GM18517 (cell line): ENCODE measurements at regions not wholly inside any gene's neighbourhood (a gene's known extent, or its start where the extent isn't known, plus 50 kb on each side); places are given as distances from the start of the nearest gene placed in this dataset.
"Not testable (repeated sequence)": the region's sequence is repeated elsewhere in the genome, so short reads cannot be mapped to it uniquely, and the experiment has no call there.

Experiments
- ATAC-seq: cut with Tn5 transposase; IDR thresholded peaks from one replicate; pipeline ENCODE4 v1.9.1; 2021; ENCODE audit warnings: mild to moderate bottlenecking, moderate library complexity; ENCODE audit not compliant: unreplicated experiment

DNA sequence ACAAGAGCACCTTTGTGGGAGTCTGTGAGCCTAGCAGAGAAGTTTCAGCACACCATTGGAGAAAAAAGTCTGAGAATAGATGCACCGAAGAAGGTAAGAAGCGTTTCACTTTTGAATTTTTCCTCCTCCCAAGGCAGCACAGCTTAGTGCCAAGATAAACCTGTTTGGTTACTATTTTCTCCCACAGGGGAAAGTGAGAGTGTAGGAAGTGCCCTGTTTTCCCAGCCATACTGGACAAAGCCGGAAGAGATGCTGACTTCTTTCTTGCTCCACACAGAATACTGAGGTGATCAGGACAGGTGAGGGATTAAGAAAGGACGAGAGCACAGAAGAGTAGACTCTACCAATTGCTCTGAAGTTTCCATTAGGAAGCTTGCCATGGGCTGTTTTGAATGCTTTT, 1011.0 kb upstream of the MIR17HG start:
- no peak for ATAC-seq

DNA sequence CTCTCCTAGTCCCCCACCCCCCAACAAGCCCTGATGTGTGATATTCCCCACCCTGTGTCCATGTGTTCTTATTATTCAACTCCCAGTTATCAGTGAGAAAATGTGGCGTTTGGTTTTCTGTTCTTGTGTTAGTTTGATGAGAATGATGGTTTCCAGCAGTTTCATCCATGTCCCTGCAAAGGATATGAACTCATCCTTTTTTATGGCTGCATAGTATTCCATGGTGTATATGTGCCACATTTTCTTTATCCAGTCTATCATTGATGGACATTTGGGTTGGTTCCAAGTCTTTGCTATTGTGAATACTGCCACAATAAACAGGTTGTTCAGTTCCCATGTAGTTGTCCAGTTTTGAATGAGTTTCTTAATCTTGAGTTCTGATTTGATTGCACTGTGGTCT, 1006.1 kb upstream of the MIR17HG start:
- ATAC-seq: not testable (repeated sequence)

DNA sequence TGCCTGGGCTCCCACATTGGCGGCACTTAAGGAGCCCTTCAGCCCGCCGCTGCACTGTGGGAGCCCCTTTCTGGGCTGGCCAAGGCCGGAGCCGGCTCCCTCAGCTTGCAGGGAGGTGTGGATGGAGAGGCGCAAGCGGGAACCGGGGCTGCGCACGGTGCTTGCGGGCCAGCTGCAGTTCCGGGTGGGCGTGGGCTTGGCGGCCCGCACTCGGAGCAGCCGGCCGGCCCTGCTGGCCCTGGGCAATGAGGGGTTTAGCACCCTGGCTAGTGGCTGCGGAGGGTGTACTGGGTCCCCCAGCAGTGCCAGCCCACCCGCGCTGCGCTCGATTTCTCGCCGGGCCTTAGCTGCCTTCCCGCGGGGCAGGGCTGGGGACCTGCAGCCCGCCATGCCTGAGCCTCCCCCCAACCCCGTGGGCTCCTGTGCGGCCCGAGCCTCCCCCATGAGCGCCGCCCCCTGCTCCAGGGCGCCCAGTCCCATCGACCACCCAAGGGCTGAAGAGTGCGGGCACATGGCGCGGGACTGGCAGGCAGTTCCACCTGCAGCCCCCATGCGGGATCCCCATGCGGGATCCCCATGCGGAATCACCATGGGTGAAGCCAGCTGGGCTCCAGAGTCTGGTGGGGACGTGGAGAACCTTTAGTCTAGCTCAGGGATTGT, 998.9 kb upstream of the MIR17HG start:
- not testable (repeated sequence) for ATAC-seq

DNA sequence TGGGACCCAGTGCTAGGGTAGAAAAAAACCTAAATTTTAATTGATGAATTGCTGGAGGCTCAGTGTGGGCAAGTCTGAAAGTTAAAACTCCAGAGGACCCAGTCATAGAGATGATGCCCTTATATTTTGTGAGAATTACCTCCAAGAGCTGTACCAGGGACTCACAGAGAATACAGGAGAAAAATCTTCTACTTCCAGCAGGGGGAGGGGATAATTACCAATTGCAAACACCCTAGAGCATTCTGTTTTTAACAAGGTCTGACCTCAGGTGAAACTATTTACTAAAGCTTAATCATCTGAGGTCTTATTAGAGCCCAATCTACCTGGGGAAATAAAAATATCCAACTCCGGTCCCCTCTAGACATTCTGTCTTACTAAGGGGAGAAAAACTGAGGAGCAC, 994.7 kb upstream of the MIR17HG start:
- ATAC-seq: no peak

DNA sequence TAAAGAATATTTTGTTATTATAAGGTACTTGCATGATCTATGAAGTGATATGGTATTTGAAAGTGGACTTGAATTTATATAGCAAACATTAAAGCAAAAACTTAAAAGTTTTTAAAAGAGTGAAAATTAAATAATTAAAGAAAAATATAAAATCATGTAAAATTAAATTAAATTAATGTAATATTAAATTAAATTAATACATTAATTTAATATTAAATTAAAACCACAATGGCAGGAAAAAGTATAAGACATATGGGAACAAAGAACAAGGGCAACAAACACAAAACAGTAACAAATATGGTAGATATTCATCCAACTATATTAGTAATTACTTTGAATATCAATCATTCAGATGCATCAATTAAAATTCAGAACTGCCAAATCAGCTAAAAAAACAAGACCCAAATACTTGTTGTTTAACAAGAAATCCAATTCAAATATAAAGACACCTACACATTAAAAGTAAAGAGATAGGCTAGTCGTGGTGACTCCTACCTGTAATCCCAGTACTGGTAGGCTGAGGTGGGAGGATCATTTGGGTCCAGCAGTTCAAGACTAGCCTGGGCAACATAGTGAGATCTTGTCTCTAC, 992.2 kb upstream of the MIR17HG start:
- no peak for ATAC-seq

DNA sequence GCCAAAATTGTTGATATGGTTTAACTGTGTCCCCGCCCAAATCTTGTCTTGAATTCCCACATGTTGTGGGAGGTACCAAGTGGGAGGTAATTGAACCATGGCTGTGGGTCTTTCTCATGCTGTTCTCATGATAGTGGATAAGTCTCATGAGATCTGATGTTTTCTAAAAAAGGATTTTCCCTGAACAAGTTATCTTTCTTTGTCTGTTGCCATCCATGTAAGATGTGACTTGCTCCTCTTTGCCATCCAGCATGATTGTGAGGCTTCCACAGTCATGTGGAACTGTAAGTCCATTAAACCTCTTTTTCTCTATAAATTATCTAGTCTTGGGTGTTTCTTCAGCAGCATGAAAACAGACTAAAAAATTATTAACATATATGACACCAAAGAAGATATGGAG, 986.7 kb upstream of the MIR17HG start:
- ATAC-seq: no peak

DNA sequence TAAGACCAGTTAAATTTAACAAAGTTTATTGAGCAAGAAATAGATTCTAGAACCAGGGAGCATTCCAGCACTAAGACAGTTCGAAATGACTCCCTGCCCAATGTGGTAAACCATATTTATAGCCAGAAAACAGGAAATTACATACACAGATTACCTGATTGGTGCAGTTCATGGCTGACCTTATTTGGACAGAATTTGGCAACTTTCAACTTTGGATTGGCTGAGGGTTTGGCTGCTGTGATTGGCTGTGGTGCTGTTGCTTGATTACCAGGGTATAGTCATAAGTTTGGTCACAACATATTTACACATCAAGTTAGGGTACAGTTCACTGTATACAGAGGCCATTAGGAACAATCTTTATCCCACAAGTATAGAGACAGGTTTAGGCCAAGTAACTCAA, 984.8 kb upstream of the MIR17HG start:
- ATAC-seq: no peak

DNA sequence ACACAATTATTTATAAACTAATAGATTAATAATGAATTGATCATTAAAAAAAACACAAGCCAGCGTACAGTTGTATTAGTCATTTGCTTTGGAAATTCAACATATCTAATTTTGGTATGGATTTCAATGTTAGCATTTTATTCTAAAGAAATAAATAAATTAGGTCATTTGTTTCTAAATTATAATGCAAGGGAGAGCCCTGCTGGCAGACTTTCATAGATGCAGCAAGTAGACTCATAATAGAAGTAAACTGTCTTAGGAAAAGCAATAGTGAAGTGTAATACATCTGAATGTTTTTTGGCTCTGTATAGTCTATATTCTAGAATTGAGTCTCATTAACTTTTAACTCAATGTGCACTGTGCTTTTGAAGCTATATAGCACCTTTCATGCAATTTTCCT, 982.4 kb upstream of the MIR17HG start:
- ATAC-seq: no peak

DNA sequence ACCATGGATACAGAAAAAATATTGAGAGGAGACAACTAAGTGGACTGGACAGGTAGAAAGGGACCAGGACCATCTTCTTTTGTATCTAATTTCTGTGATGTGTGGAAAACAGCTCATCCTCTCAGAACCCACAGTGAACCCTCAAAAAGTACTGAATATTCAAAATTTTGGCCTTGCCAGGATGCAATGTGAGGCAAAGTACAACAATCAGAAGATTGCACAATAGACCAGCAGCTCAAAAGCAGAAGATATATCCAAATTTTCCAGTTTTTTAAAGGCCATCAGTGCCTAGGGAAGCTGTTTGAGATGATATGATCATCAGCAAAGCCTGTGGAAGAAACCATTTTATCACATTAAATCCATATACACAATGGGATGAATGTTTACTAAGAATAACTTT, 973.3 kb upstream of the MIR17HG start:
- no peak for ATAC-seq

DNA sequence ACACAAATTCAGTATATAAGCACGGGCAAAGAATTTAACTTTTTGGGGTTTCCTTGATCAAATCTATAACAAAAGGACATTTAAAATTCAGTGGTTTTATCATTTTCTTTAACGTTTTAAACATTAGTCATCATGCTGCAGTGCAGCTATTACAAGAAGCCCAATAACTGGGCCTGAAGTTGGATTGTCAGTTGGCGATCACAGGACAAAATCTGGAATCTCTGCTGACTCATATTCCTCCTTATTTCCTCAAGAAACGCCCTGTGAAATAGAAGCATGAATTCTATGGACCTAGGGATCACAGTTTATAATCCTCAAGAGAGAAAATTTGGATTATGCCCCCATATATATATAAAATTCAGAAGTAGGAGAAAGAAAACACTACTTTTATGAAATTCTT, 971.6 kb upstream of the MIR17HG start:
- no peak for ATAC-seq

DNA sequence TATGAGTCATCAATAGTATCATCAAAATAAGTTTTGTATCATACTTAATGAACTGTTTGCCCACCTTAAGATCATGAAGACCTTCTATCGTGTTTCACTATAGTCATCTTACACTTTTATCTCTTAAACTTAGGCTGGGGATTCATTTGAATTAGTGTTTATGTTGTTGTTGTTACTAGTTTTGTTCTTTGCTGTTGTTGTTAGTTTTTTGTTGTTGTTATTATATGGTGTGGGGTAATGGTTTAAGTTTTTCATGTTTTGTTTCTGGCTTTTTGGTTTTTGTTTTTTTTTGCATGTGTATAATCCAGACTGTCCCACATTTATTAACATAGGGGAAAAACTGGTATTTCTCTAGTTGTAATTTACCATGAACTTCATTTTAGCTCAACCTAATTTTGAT, 965.1 kb upstream of the MIR17HG start:
- no peak for ATAC-seq

DNA sequence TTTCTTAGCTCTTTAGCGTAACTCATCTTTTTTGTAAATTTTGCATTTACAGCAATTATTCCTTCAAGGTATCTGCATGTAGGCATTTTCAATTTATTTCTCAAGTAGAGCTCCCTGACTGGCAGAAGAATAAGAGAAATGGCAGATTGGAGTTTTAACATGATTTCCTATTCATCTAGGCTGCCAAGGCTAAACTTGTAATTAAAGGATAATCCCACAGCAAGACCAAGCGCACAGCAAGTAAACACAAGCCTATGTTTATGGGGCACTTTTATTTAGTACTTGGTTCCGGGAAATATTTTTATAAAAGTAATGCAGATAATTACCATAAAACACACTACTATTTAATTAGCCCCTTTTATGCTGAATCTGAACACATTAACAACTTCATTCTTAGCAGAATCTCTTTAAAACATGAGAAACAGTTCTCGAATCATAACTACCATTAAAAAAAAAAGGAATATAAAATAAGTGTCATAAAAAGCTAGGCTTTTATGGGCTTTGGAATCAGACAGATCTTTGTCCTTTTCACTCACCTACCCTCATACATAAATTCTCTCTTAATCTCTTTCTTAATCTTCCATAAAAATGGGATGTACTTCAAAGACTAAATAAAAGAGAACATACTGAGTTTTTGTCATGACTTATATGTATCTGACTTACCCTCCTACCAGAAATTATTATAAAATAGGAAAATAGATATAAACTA, 961.6 kb upstream of the MIR17HG start:
- ATAC-seq: no peak

DNA sequence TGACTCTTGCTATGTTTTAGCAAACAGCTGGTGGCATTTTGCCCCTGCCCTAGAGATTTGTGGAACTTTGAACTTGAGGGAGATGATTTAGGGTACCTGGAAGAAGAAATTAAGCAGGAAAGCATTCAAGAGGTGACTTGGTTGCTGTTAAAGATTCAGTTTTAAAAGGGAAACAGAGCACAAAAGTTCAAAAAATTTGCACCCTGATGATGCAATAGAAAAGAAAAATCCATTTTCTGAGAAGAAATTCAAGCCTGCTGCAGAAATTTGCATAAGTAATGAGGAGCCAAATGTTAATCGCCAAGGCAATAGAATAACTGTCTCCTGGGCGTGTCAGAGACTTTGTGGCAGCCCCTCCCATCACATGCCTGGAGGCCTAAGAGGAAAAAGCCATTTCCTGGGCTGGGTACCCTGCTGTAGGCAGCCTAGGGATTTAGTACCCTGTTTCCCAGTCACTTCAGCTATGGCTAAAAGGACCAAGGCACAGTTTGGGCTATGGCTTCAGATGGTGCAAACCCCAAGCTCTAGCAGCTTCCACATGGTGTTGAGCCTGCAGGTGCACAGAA, 958.5 kb upstream of the MIR17HG start:
- ATAC-seq: no peak

DNA sequence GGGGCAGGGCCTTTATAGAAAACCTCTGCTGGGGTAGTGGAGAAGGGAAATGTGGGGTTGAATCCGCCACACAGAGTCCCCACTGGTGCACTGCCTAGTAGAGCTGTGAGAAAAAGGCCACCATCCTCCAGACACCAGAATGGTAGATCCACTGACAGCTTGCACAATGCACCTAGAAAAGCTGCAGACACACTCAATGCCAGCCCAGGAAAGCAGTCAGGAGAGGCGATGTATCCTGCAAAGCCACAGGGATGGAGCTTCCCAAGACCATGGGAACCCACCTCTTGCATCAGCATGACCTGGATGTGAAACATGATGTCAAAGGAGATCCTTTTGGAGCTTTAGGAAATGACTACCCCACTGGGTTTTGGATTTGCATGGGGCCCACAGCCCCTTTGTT, 958.0 kb upstream of the MIR17HG start:
- no peak for ATAC-seq

DNA sequence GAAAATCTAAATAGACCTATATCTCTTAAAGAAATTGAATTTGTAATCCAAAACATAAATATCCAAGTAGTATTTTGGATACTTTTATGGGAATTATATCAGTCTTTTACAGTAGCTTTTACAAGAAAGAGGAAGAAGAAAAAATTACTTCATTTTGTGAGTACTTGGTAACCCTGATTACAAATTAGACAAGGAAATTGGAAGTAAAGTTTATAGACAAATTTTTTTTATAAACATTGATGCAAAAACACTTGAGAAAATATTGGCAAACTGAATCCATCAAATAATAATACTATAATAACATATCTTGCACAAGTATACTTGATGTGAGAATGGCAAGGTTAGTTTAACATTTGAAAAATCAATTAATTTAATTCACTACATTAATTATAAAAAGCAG, 954.1 kb upstream of the MIR17HG start:
- ATAC-seq: no peak

DNA sequence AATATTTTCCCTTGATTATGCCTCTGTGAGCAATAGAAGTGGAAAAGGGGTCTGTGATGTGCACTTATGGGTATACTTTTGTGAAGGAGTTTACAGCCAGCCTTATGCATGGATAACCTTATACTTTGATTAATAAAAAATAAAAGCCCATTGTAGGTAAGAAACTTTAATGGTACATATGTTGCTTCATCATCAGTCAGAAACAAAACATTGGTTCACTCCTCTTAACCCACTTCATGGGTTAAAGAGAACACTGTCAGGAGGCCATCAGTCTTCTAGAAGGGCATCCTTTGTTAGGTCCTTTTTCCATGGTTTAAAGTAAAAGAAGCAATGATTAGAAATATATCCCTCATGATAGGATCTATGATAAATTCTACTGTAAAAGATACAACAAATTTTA, 952.1 kb upstream of the MIR17HG start:
- ATAC-seq: no peak

DNA sequence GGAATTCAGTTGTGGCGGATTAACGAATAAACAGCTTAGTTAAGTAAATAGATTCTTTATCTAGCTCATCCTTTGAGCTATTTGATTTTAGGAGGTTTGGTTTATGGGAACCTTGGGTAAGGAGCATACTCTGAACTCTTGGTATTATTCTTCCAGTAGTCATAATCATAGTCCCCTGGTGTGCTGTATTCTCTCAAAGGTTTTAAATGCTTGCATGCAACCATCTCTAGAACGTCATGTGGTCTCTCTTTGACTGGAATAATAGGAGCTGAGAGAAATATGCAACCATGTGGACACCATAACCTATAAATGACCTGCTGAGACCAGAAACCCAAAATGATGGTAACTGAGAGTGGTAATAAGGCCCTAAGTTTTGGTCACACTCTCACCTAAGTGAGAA, 951.6 kb upstream of the MIR17HG start:
- ATAC-seq: no peak

DNA sequence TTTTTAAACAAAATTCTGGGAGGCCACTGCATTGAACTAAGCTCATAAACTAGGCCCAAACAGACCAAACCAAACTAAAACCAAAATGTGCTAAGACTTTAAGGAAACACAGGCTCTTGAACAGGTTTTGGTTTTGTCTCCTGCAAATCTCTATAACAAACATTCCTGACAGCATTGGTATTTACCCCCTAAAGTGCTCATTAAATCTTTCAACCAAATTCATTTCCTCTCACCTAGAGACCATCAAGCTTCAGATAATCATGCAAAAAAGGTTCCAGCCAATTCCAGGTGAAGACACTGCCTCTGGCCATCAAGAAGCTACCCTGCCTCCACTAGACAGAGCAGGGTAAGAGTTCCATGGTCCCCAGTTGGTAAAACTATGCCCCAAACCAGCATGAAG, 951.2 kb upstream of the MIR17HG start:
- ATAC-seq: no peak

DNA sequence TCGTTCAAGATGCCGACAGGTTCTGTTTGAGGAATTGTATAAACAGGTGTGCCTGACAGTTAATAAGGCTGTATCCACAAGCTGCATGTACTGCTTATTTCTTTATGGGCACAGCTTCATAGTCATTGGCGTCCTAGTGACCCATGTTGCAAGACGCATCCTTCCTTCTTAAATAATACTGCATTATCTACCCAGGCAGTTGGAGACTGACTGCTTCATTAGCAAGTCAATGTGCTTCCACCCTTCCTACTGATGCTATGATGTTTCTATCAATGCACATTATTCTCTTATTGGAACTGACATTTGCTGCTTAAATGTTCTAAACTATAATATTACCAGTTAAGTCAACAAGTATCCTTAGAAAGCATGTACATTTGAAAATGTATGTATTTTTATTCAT, 950.0 kb upstream of the MIR17HG start:
- ATAC-seq: no peak

DNA sequence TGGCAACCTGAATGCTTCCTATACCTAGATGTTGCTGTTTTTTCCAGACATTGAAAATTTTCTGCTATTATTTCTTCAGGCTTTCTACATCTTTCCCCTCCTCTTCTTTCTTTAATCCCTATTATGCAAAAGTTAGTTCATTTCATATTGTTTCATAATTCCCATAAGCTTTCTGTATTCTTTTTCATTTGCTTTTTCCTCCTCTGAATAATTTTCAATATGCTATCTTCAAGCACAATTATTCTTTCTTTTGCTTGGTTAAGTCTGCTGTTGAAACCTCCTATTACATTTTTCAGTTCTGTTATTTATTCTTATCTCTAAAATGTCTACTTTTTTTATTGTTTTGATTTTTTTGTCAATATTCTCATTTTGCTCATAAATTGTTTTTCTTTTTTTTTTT, 947.1 kb upstream of the MIR17HG start:
- ATAC-seq: no peak

DNA sequence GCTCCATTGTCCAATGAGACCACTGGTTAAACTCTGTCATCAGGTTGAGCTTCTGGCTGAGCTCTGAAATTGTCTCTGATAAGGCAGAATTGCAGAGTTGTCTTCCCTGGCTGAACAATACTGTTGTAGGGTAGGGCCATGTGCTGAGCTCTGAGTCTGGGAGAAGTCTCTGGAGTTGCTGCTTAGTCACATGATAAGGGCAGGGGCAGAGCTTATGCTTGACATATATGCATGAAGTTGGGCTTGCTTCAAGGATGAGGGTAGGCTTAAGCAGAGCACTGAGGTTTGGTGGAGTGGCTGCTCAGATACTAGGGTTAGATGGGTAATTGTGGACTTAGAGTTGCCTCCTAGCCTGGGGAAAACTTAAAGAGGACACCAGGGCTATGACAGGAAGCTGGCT, 946.3 kb upstream of the MIR17HG start:
- no peak for ATAC-seq

DNA sequence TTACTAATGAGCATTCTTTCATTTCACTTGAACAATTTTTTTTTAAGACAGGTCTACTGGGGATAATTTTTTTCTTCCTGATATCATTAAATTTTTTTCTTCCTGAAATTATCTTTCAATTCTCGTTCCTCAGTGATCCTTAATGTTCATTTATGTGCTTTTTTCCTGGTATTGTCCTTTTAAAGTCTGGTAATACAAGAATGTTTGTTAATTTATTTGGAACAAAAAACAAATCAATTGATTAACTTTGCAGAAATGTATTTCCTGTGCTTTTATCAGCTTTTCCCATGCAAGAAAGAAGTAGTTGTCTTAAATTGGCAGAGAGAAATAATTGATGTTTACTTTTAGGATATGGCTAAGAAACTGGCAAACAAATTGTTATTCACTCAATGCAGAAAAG, 945.4 kb upstream of the MIR17HG start:
- ATAC-seq: no peak
